ENCODE measurements at regions not wholly inside any gene's neighbourhood (a gene's known extent, or its start where the extent isn't known, plus 50 kb on each side); places are given as distances from the start of the nearest gene placed in this dataset.

DNA sequence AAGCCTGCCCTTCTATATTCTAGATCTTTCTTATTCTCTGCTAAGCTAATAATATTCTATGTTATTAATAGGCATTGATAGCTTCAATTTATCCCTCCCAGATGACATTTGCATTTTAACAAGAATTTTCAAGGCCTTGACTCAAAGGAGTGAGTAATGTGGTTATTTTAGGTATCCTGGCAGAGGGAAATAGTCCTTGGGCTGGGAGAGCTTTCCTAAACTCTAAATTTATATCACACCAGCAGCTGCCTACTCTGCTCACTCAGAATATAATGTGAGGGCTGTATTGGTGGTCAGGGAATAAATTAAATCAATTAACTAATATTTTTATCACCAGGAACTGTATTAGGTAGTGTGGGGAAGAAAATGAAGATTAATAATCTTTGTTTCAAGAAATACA lies 74.8 kb upstream of the ADAM23 start:
- Histone ChIP-seq H3K9me3 (ENCODE audit: low read depth) (no peaks in the 10 kb centered on the region), H3F3A (ENCODE audit: insufficient read depth) (no peaks in the 10 kb centered on the region)
- in situ Hi-C loops (cut with MboI), result no loop called here

DNA sequence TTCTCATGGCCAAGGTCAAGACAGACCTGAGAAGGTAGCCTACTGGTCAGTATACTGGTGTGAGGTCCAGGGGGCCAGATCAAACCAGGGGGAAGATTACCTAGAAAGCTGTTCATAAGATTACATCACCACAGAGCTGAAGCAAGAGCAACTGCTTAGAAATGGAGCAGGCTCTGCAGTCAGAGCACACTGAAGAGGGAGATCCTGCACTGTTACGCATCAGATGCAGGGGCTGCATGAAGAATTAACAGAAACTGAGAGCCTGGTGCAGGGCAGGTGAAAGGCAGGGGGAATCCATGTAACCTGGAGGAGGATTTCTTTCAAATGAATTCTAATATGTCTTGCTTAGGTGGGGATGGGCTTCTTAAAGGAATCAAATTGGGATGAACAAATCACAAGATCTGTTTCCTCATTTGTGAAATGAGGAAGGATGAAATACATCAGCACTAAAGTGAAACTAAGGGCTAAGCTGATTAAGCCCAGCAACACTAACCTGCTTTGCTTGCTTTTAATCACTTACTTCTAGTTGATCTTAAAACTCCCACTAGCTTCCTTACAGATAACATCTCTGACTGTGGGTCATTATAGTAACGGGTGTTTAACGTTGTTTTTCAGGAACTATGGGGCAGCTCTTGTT lies 74.3 kb upstream of the ADAM23 start:
- TF ChIP-seq EZH2phosphoT487 (IDR thresholded peaks at IDR 0.05; ENCODE audit: insufficient read depth, low read depth), result no peak
- TF ChIP-seq EZH2 (IDR thresholded peaks at IDR 0.05; ENCODE audit: insufficient read depth, poor library complexity, severe bottlenecking), result no peak
- no peaks in the 10 kb centered on the region for H3K9me3 ChIP-seq (ENCODE audit: low read depth)
- DNase-seq, result peak; percentile 28
- H4K20me1 ChIP-seq (ENCODE audit: insufficient read depth), result no peaks in the 10 kb centered on the region
- H3K9ac ChIP-seq, result no peak overlapping the region
- no peak overlapping the region for H3K4me2 ChIP-seq (ENCODE audit: unreplicated experiment)
- no peak overlapping the region for H3K27ac ChIP-seq
- WGBS, 2 experiments (ENCODE audit: low coverage in 1 of 2, low lambda C conversion rate in 2 of 2, missing lambda C conversion rate in 2 of 2), result 2 to 3% methylated on average over 3 of the region's 3 CpGs
- no peaks in the 10 kb centered on the region for H3K27me3 ChIP-seq (replicated peaks; ENCODE audit: insufficient read depth)
- H3K4me3 ChIP-seq, result no peak overlapping the region
- in situ Hi-C loops (cut with MboI), result no loop called here
- H3K79me2 ChIP-seq (ENCODE audit: insufficient read depth), result no peaks in the 10 kb centered on the region
- H3K36me3 ChIP-seq (ENCODE audit: low read depth), result no peaks in the 10 kb centered on the region
- H3K4me1 ChIP-seq (ENCODE audit: insufficient read depth), result no peaks in the 10 kb centered on the region
- H3F3A ChIP-seq (ENCODE audit: insufficient read depth), result no peaks in the 10 kb centered on the region
- no peaks in the 10 kb centered on the region for H3K9me2 ChIP-seq (ENCODE audit: insufficient read depth)
- H2AFZ ChIP-seq, result no peak overlapping the region

More for the DNA sequence above, 74.8 kb upstream of the ADAM23 start:
- Histone ChIP-seq H3K4me2 (ENCODE audit: unreplicated experiment) (no peak overlapping the region), H3K27me3 (replicated peaks; ENCODE audit: insufficient read depth) (no peaks in the 10 kb centered on the region), H3K4me3 (no peak overlapping the region), H3K27ac (no peak overlapping the region), H3K4me1 (ENCODE audit: insufficient read depth) (no peaks in the 10 kb centered on the region), H2AFZ (no peak overlapping the region), H4K20me1 (ENCODE audit: insufficient read depth) (no peaks in the 10 kb centered on the region), H3K36me3 (ENCODE audit: low read depth) (no peaks in the 10 kb centered on the region), H3K9me2 (ENCODE audit: insufficient read depth) (no peaks in the 10 kb centered on the region), H3K9ac (no peak overlapping the region), H3K79me2 (ENCODE audit: insufficient read depth) (no peaks in the 10 kb centered on the region)
- peak; percentile 26 for DNase-seq
- TF ChIP-seq EZH2 (IDR thresholded peaks at IDR 0.05; ENCODE audit: insufficient read depth, poor library complexity, severe bottlenecking) (no peak), EZH2phosphoT487 (IDR thresholded peaks at IDR 0.05; ENCODE audit: insufficient read depth, low read depth) (no peak)

DNA sequence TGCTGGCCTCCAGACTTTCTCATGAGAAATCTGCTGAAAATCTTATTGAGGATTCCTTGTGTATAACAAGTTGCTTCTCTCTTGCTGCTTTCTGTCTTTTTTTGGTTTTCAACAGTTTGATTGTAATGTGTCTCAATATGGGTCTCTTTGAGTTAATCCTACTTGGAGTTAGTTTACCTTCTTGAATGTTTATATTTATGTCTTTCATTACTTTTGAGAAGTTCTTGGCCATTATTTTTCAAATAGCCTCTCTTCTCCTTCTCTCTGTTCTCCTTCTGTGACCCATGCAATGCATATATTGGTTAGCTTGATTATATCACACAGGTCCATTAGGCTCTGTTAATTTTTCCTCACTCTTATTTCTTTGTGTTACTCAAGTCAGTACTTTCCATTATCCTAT lies 67.4 kb upstream of the ADAM23 start:
- Histone ChIP-seq H3K79me2 (ENCODE audit: insufficient read depth) (no peaks in the 10 kb centered on the region), H3K27ac (no peak overlapping the region), H3K27me3 (replicated peaks; ENCODE audit: insufficient read depth) (no peaks in the 10 kb centered on the region), H3K9me2 (ENCODE audit: insufficient read depth) (no peaks in the 10 kb centered on the region), H4K20me1 (ENCODE audit: insufficient read depth) (no peaks in the 10 kb centered on the region), H3K4me3 (no peak overlapping the region), H3K9me3 (ENCODE audit: low read depth) (no peaks in the 10 kb centered on the region), H2AFZ (no peak overlapping the region), H3K4me1 (ENCODE audit: insufficient read depth) (no peaks in the 10 kb centered on the region), H3K9ac (no peak overlapping the region), H3F3A (ENCODE audit: insufficient read depth) (no peaks in the 10 kb centered on the region), H3K4me2 (ENCODE audit: unreplicated experiment) (no peak overlapping the region), H3K36me3 (ENCODE audit: low read depth) (no peaks in the 10 kb centered on the region)
- no peak for TF ChIP-seq EZH2 (IDR thresholded peaks at IDR 0.05; ENCODE audit: insufficient read depth, poor library complexity, severe bottlenecking)
- no peak for DNase-seq
- in situ Hi-C loops (cut with MboI), result no loop called here

DNA sequence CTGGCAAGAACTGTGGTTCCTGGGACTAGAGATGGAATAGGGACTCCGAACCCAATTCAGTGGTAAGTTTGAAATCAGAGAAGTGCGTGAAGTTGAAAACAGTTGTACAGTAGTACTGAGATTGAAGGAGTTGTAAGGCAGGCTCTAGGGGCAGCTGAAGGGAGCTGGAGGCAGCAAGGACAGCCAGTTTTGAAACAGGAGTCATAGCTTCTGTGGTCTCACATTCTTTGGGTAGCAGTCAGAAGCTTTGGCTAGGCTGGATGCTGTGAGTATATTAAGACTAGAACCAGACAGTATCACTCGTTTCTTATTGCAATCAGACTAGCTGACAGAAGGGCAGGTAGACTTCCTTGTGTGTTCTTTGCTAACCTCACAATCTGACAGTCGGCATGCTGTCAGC lies 64.5 kb upstream of the ADAM23 start:
- Histone ChIP-seq H4K20me1 (ENCODE audit: insufficient read depth) (no peaks in the 10 kb centered on the region), H3K9me3 (ENCODE audit: low read depth) (no peaks in the 10 kb centered on the region), H3K4me3 (no peak overlapping the region), H3K27me3 (replicated peaks; ENCODE audit: insufficient read depth) (no peaks in the 10 kb centered on the region), H3K27ac (no peak overlapping the region), H3F3A (ENCODE audit: insufficient read depth) (no peaks in the 10 kb centered on the region), H3K4me1 (ENCODE audit: insufficient read depth) (no peaks in the 10 kb centered on the region), H3K36me3 (ENCODE audit: low read depth) (no peaks in the 10 kb centered on the region), H3K9me2 (ENCODE audit: insufficient read depth) (no peaks in the 10 kb centered on the region), H2AFZ (no peak overlapping the region), H3K4me2 (ENCODE audit: unreplicated experiment) (no peak overlapping the region), H3K79me2 (ENCODE audit: insufficient read depth) (no peaks in the 10 kb centered on the region), H3K9ac (no peak overlapping the region)
- DNase-seq, result peak; percentile 60
- TF ChIP-seq EZH2phosphoT487 (IDR thresholded peaks at IDR 0.05; ENCODE audit: insufficient read depth, low read depth) (no peak), EZH2 (IDR thresholded peaks at IDR 0.05; ENCODE audit: insufficient read depth, poor library complexity, severe bottlenecking) (no peak)
- WGBS, 2 experiments (ENCODE audit: low coverage in 1 of 2, low lambda C conversion rate in 2 of 2, missing lambda C conversion rate in 2 of 2), result 45 to 53% methylated on average over 4 of the region's 4 CpGs
- in situ Hi-C loops (cut with MboI), result no loop called here

DNA sequence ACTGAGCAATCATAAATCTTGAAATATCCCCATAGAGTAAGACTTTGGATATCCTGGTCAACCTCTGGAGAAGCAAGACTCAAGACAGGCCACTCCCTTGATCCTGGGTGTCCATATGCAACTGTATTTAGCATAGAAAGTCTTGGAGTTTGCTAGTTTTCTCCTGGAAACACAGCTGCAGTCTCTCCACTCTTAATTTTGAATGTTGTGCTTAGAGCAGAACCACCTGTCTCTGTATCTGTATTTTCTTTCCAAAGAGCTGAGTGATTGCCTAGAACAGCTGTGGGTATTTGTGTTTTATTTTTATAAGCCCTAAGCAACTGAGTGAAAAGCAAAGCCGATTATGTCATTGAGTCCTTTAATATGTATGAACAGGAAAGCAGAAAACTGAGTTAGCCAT lies 64.1 kb upstream of the ADAM23 start:
- Histone ChIP-seq H3F3A (ENCODE audit: insufficient read depth) (no peaks in the 10 kb centered on the region), H2AFZ (no peak overlapping the region), H3K9me2 (ENCODE audit: insufficient read depth) (no peaks in the 10 kb centered on the region), H3K36me3 (ENCODE audit: low read depth) (no peaks in the 10 kb centered on the region), H3K79me2 (ENCODE audit: insufficient read depth) (no peaks in the 10 kb centered on the region), H3K27me3 (replicated peaks; ENCODE audit: insufficient read depth) (no peaks in the 10 kb centered on the region), H3K9me3 (ENCODE audit: low read depth) (no peaks in the 10 kb centered on the region), H3K4me1 (ENCODE audit: insufficient read depth) (no peaks in the 10 kb centered on the region), H3K4me2 (ENCODE audit: unreplicated experiment) (no peak overlapping the region), H4K20me1 (ENCODE audit: insufficient read depth) (no peaks in the 10 kb centered on the region), H3K4me3 (no peak overlapping the region), H3K9ac (no peak overlapping the region), H3K27ac (no peak overlapping the region)
- WGBS, 2 experiments (ENCODE audit: low coverage in 1 of 2, low lambda C conversion rate in 2 of 2, missing lambda C conversion rate in 2 of 2), result 44 to 55% methylated on average over 1 of the region's 1 CpG
- in situ Hi-C loops (cut with MboI), result no loop called here
- DNase-seq, result no peak
- no peak for TF ChIP-seq EZH2phosphoT487 (IDR thresholded peaks at IDR 0.05; ENCODE audit: insufficient read depth, low read depth)
- no peak for TF ChIP-seq EZH2 (IDR thresholded peaks at IDR 0.05; ENCODE audit: insufficient read depth, poor library complexity, severe bottlenecking)
